ENCODE measurements at regions not wholly inside any gene's neighbourhood (a gene's known extent, or its start where the extent isn't known, plus 50 kb on each side); places are given as distances from the start of the nearest gene placed in this dataset.

DNA sequence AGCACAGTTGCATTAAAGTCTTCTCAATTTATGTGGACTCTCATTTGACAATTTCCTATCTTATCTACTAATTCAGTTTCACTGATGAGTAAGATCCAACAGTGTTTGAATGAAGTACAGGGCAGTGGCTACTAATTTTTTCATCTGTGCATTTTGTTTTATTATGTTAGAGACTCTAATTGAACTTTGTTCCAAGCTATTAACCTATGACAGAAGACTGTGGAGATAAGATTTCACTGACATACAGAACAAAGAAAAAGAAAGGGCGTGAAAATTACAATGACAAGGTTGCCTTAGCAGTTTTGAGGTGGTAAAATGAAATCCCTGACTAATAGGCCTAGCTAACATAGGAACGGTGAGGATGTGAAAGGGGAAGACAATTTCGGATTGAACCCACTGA, 153.2 kb upstream of the SOX5 start:
- Histone ChIP-seq H3K4me3 (ENCODE audit: low read depth, low read length) (no peak overlapping the region), H3K36me3 (ENCODE audit: control insufficient read depth, insufficient read depth, low read length) (no peaks in the 10 kb centered on the region), H3K27me3 (ENCODE audit: control insufficient read depth, insufficient read depth, low read length) (no peaks in the 10 kb centered on the region)
- no peak for DNase-seq (ENCODE audit: low read depth)
- TF ChIP-seq, protein P1, sequence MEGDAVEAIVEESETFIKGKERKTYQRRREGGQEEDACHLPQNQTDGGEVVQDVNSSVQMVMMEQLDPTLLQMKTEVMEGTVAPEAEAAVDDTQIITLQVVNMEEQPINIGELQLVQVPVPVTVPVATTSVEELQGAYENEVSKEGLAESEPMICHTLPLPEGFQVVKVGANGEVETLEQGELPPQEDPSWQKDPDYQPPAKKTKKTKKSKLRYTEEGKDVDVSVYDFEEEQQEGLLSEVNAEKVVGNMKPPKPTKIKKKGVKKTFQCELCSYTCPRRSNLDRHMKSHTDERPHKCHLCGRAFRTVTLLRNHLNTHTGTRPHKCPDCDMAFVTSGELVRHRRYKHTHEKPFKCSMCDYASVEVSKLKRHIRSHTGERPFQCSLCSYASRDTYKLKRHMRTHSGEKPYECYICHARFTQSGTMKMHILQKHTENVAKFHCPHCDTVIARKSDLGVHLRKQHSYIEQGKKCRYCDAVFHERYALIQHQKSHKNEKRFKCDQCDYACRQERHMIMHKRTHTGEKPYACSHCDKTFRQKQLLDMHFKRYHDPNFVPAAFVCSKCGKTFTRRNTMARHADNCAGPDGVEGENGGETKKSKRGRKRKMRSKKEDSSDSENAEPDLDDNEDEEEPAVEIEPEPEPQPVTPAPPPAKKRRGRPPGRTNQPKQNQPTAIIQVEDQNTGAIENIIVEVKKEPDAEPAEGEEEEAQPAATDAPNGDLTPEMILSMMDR (IDR thresholded peaks at IDR 0.05; ENCODE audit: insufficient read depth, low read length, poor library complexity, severe bottlenecking): no peak

DNA sequence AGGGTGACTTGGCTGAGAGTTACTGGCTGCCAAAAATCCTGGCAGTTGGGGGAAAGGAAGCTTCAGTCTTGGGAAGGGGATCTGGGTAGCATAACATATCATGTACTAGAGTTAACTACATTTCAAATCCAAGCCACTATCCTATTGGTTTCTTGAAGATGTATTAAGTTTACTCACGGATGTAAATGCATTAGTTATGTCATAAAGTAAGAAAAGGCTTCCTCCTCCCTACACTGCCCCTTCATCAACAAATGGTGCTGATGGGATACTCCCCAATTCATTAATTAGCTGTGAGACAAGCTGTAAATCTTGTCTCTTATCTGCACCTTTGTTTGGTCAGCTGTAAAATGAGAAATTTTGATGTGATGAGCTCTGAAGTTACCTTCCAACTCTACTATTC, 150.1 kb upstream of the SOX5 start:
- Histone ChIP-seq H3K27me3 (ENCODE audit: control insufficient read depth, insufficient read depth, low read length) (no peaks in the 10 kb centered on the region), H3K36me3 (ENCODE audit: control insufficient read depth, insufficient read depth, low read length) (no peaks in the 10 kb centered on the region), H3K4me3 (ENCODE audit: low read depth, low read length) (no peak overlapping the region)
- DNase-seq (ENCODE audit: low read depth): no peak
- TF ChIP-seq, protein P1 (IDR thresholded peaks at IDR 0.05; ENCODE audit: insufficient read depth, low read length, poor library complexity, severe bottlenecking): no peak

DNA sequence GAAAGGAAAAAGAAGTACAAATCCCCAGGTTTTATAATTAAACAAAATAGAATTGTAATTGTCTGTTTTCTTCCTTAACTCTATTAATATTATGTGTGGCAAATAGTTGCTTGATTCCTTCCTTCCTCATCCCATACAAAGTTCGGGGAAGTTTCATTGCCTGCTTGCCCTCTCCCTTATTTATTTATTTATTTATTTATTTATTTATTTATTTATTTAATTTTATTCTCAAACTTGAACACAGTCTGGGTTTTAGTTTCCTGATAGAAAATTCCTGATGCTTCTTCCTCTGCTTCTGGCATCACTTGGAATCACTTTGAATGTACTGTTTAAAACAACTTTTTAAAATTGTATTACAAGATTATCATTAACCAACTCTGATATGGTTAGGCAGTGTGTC, 145.8 kb upstream of the SOX5 start:
- TF ChIP-seq, protein P1 (IDR thresholded peaks at IDR 0.05; ENCODE audit: insufficient read depth, low read length, poor library complexity, severe bottlenecking): no peak
- no peak for DNase-seq (ENCODE audit: low read depth)
- H3K4me3 ChIP-seq (ENCODE audit: low read depth, low read length): no peak overlapping the region
- no peaks in the 10 kb centered on the region for H3K36me3 ChIP-seq (ENCODE audit: control insufficient read depth, insufficient read depth, low read length)
- no peaks in the 10 kb centered on the region for H3K27me3 ChIP-seq (ENCODE audit: control insufficient read depth, insufficient read depth, low read length)

DNA sequence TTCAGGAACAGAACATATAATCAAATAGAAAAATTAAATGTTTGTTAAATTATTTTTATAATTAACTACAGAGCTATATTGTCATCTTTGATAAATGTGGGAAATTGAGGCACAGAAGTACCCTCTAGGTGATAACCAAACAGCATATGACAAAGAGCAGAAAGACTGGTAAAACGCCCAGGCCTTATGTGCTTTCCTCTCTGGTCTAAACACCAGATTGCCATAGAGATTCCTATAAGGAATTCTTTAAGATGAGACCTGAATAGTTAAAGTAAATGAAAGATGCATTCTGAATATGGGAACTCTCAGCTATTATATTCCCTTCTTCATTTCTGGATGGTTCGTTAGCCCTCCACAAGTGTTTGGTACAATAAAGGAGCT, 140.0 kb upstream of the SOX5 start:
- H3K4me3 ChIP-seq (ENCODE audit: low read depth, low read length): no peak overlapping the region
- no peaks in the 10 kb centered on the region for H3K27me3 ChIP-seq (ENCODE audit: control insufficient read depth, insufficient read depth, low read length)
- H3K36me3 ChIP-seq (ENCODE audit: control insufficient read depth, insufficient read depth, low read length): no peaks in the 10 kb centered on the region
- TF ChIP-seq, protein P1 (IDR thresholded peaks at IDR 0.05; ENCODE audit: insufficient read depth, low read length, poor library complexity, severe bottlenecking): no peak
- DNase-seq (ENCODE audit: low read depth): no peak

DNA sequence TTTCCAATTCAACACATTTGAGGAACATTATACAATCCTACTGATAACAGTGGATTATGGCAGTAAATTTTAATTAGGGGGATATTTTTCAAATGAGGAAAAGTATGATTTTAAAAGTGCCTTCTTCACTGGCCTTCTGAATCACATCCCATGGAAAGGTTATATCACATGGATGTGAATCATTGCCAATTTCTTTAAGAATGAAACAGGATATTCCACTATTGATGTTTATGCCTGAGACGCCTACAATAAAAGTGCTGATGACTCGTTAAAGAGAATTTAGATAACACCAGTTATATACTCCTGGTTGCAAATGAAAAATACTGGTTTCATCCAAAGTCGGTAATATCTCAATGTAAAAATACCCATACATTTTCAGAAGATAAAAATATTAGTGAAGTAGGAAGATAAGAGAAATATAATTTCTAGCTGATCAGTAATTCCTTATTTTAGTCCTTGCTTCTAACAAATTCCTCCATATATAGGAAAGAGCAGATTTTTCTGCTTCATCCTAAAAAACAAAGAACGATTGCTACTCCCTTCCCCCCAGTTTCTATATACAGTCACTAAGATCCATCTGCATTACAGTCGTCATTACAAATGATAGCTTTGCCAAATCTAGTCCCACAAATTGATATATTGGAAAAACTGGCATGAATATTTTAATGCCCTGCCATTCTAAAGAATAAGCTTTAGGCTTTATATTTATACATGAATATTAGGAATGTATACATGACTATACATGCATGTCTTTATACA, 139.5 kb upstream of the SOX5 start:
- Histone ChIP-seq H3K27me3 (ENCODE audit: control insufficient read depth, insufficient read depth, low read length) (no peaks in the 10 kb centered on the region), H3K36me3 (ENCODE audit: control insufficient read depth, insufficient read depth, low read length) (no peaks in the 10 kb centered on the region), H3K4me3 (ENCODE audit: low read depth, low read length) (no peak overlapping the region)
- TF ChIP-seq, protein P1 (IDR thresholded peaks at IDR 0.05; ENCODE audit: insufficient read depth, low read length, poor library complexity, severe bottlenecking): no peak
- no peak for DNase-seq (ENCODE audit: low read depth)

DNA sequence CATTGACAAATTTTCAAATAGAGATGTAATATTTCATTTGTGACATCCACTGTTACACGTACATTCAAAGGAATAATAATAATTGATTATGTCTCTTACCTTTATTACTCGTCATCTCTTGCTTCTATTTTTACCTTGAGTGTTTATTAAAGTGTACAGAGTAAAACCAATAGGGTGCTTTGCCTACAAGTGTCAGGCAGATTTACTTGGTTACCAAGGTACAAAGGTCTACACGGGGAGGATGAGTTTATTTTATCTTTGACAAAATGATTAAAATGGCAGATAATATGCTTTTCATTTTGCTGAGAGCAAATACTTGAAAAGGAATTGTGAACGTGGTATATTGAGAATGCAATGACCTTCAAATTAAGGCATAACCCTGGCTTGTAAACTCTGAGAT, 137.8 kb upstream of the SOX5 start:
- H3K36me3 ChIP-seq (ENCODE audit: control insufficient read depth, insufficient read depth, low read length): no peaks in the 10 kb centered on the region
- TF ChIP-seq, protein P1 (IDR thresholded peaks at IDR 0.05; ENCODE audit: insufficient read depth, low read length, poor library complexity, severe bottlenecking): no peak
- no peak overlapping the region for H3K4me3 ChIP-seq (ENCODE audit: low read depth, low read length)
- DNase-seq (ENCODE audit: low read depth): no peak
- H3K27me3 ChIP-seq (ENCODE audit: control insufficient read depth, insufficient read depth, low read length): no peaks in the 10 kb centered on the region

All from kidney epithelial cell (primary cell).